Activated B cell treated with CpG ODN at 0.5 μM for 24 hours (primary cell): ENCODE measurements at regions not wholly inside any gene's neighbourhood (a gene's known extent, or its start where the extent isn't known, plus 50 kb on each side); places are given as distances from the start of the nearest gene placed in this dataset.

Experiments used
- ATAC-seq: fragments of 200-7000 bp; cut with Tn5 transposase; one replicate; pipeline ENCODE4 v1.10.0; 2021; ENCODE audit warnings: low read depth, mild to moderate bottlenecking, moderate library complexity
- CTCF ChIA-PET: fragments of 350-600 bp; sonication (Branson Sonifier 250); formaldehyde crosslinking; loops from one replicate; lab custom pipeline; 2021; ENCODE audit warnings: antibody characterized with exemption; lab: Charles Lee
- POLR2A ChIA-PET: fragments of 350-600 bp; sonication (Branson Sonifier 250); formaldehyde crosslinking; loops from one replicate; lab custom pipeline; 2021; ENCODE audit warnings: antibody characterized with exemption; lab: Charles Lee
- DNase-seq: peaks from one replicate; pipeline ENCODE4 v3.0.0; 2022
- H3K27ac Mint-ChIP-seq: one replicate; pipeline ENCODE4 v1.8.0; 2020; ENCODE audit warnings: mixed read lengths
- H3K27me3 Mint-ChIP-seq: one replicate; pipeline ENCODE4 v1.8.0; 2021; ENCODE audit warnings: mixed read lengths
- H3K36me3 Mint-ChIP-seq: one replicate; pipeline ENCODE4 v1.8.0; 2021; ENCODE audit warnings: low read depth, mixed read lengths
- H3K4me1 Mint-ChIP-seq: one replicate; pipeline ENCODE4 v1.8.0; 2021; ENCODE audit warnings: mixed read lengths
- H3K4me3 Mint-ChIP-seq: one replicate; pipeline ENCODE4 v1.8.0; 2020; ENCODE audit warnings: mild to moderate bottlenecking, mixed read lengths
- H3K9me3 Mint-ChIP-seq: one replicate; pipeline ENCODE4 v1.8.0; 2020; ENCODE audit warnings: mixed read lengths
- CTCF ChIP-seq: fragments of 200-600 bp; IDR thresholded peaks from one replicate; pipeline ENCODE4 v1.8.0; 2022; ENCODE audit warnings: antibody characterized with exemption, mild to moderate bottlenecking
- intact Hi-C: fragments of 100-400 bp; cut with micrococcal nuclease; formaldehyde crosslinking; loops from one replicate; pipeline ENCODE4 v1.15.1; 2024

- H3K27ac Mint-ChIP-seq, result no peak overlapping the region
- POLR2A ChIA-PET, result no interaction called here
- intact Hi-C loops, result no loop called here
Observed at GRCh38 chr12:93134175-93134890, 205.2 kb upstream of the EEA1 start.

GRCh38 chr12:93134893-93135285, 205.8 kb upstream of the EEA1 start:
- no peaks in the 10 kb centered on the region for H3K9me3 Mint-ChIP-seq
- ChIA-PET CTCF (interaction anchor here (0.9 to 1.0 kb wide), 2 partner anchors 19 to 147 kb away, joined by 3 read pairs; no protein-coding TSS in a partner anchor), POLR2A (no interaction called here)
- TF ChIP-seq CTCF, result no peak
- intact Hi-C loops, result loop anchor here (5.0 kb wide), 2 partner anchors 47 to 148 kb away; no protein-coding TSS in a partner anchor
- no peak for ATAC-seq
- H3K4me1 Mint-ChIP-seq, result peaks cover 63% of the 10 kb centered on the region
- H3K36me3 Mint-ChIP-seq, result no peaks in the 10 kb centered on the region
- H3K27me3 Mint-ChIP-seq, result no peaks in the 10 kb centered on the region
- H3K4me3 Mint-ChIP-seq, result peak overlapping the region; percentile 53
- DNase-seq, result no peak
- H3K27ac Mint-ChIP-seq, result peak overlapping the region; percentile 90

More at GRCh38 chr12:93134175-93134890, 205.2 kb upstream of the EEA1 start:
- TF ChIP-seq CTCF, result no peak
- no peaks in the 10 kb centered on the region for H3K27me3 Mint-ChIP-seq
- no peak overlapping the region for H3K4me3 Mint-ChIP-seq
- CTCF ChIA-PET, result interaction anchor here (0.9 kb wide), 1 partner anchor 147 kb away, joined by 3 read pairs; no protein-coding TSS in a partner anchor
- no peaks in the 10 kb centered on the region for H3K9me3 Mint-ChIP-seq
- peaks cover 58% of the 10 kb centered on the region for H3K4me1 Mint-ChIP-seq
- ATAC-seq (no peak), DNase-seq (no peak)
- H3K36me3 Mint-ChIP-seq, result no peaks in the 10 kb centered on the region

- Mint-ChIP-seq H3K27me3 (no peaks in the 10 kb centered on the region), H3K27ac (peak overlapping the region; percentile 90), H3K36me3 (no peaks in the 10 kb centered on the region), H3K4me3 (peak overlapping the region; percentile 53), H3K4me1 (peaks cover 64% of the 10 kb centered on the region), H3K9me3 (no peaks in the 10 kb centered on the region)
- DNase-seq (no peak), ATAC-seq (no peak)
- POLR2A ChIA-PET, result interaction anchor here (0.8 to 1.0 kb wide), 2 partner anchors 30 to 38 kb away, joined by 3 to 4 read pairs; no protein-coding TSS in a partner anchor
- no peak for TF ChIP-seq CTCF
- intact Hi-C loops, result loop anchor here (5.0 kb wide), 2 partner anchors 47 to 148 kb away; no protein-coding TSS in a partner anchor
- CTCF ChIA-PET, result interaction anchor here (0.7 to 1.0 kb wide), 3 partner anchors 18 to 148 kb away, joined by 3 read pairs; no protein-coding TSS in a partner anchor
Observed at GRCh38 chr12:93135286-93136239, 206.5 kb upstream of the EEA1 start.

GRCh38 chr12:93136253-93137055, 207.4 kb upstream of the EEA1 start:
- Mint-ChIP-seq H3K4me1 (peaks cover 62% of the 10 kb centered on the region), H3K9me3 (peaks cover 3% of the 10 kb centered on the region), H3K36me3 (no peaks in the 10 kb centered on the region), H3K27ac (peak overlapping the region; percentile 90), H3K27me3 (no peaks in the 10 kb centered on the region), H3K4me3 (peak overlapping the region; percentile 6)
- DNase-seq, result no peak
- POLR2A ChIA-PET, result interaction anchor here (0.8 to 1.0 kb wide), 2 partner anchors 29 to 39 kb away, joined by 3 to 4 read pairs; no protein-coding TSS in a partner anchor
- no peak for ATAC-seq
- intact Hi-C loops, result loop anchor here (5.0 kb wide), 2 partner anchors 46 to 149 kb away; no protein-coding TSS in a partner anchor
- TF ChIP-seq CTCF, result no peak
- CTCF ChIA-PET, result interaction anchor here (0.5 to 0.7 kb wide), 2 partner anchors 39 to 149 kb away, joined by 3 to 4 read pairs; no protein-coding TSS in a partner anchor
